SK-N-MC (cell line): ENCODE measurements at regions not wholly inside any gene's neighbourhood (a gene's known extent, or its start where the extent isn't known, plus 50 kb on each side); places are given as distances from the start of the nearest gene placed in this dataset.

Experiments used
- DNase-seq: peaks from one replicate; pipeline ENCODE4 v3.0.0-alpha.2; 2011; ENCODE audit warnings: low read depth, low spot score
- H3K27ac ChIP-seq: fragments of 200-600 bp; sonication (generic); 2 replicates; pipeline ENCODE4 v1.5.1; 2016; ENCODE audit warnings: mixed run types
- H3K36me3 ChIP-seq: fragments of 200-600 bp; sonication (generic); 2 replicates; pipeline ENCODE4 v1.6.1; 2017; ENCODE audit warnings: antibody characterized with exemption, low read length, mixed read lengths; ENCODE audit not compliant: insufficient read depth
- H3K4me3 ChIP-seq: fragments of 200-600 bp; sonication (generic); 2 replicates; pipeline ENCODE4 v1.5.1; 2016
- H3K9ac ChIP-seq: fragments of 200-600 bp; sonication (generic); 2 replicates; pipeline ENCODE4 v1.8.0; 2017; ENCODE audit warnings: mixed run types, mixed read lengths; ENCODE audit not compliant: insufficient read length
- H3K9me3 ChIP-seq: fragments of 200-600 bp; sonication (generic); 2 replicates; pipeline ENCODE4 v1.6.1; 2017; ENCODE audit warnings: low read depth, mild to moderate bottlenecking, antibody characterized with exemption, low read length, moderate library complexity, mixed read lengths
- EZH2 ChIP-seq: fragments of 200-600 bp; sonication (generic); IDR thresholded peaks from one replicate; pipeline ENCODE4 v1.6.1; 2017; ENCODE audit warnings: antibody characterized with exemption
- FOXP2 ChIP-seq: optimal IDR thresholded peaks from 2 replicates; pipeline ENCODE3; 2011; ENCODE audit warnings: mild to moderate bottlenecking, moderate library complexity; ENCODE audit not compliant: insufficient read depth; ENCODE audit errors: extremely low read length, control extremely low read depth
- POLR2AphosphoS5 ChIP-seq: IDR thresholded peaks from 2 replicates; pipeline ENCODE4 v1.6.1; 2012; ENCODE audit warnings: mild to moderate bottlenecking, low read depth, low read length, borderline replicate concordance

- Histone ChIP-seq H3K4me3 (no peak overlapping the region), H3K36me3 (no peaks in the 10 kb centered on the region), H3K27ac (no peak overlapping the region), H3K9ac (no peak overlapping the region), H3K9me3 (no peaks in the 10 kb centered on the region)
- TF ChIP-seq FOXP2 (no peak), POLR2AphosphoS5 (no peak), EZH2 (no peak)
- DNase-seq, result no peak
Observed at GRCh38 chr6:14645221-14645620, 527.6 kb downstream of the CD83 start.

- Histone ChIP-seq H3K9me3 (no peaks in the 10 kb centered on the region), H3K9ac (no peak overlapping the region), H3K36me3 (no peaks in the 10 kb centered on the region), H3K4me3 (no peak overlapping the region), H3K27ac (no peak overlapping the region)
- DNase-seq, result no peak
- TF ChIP-seq EZH2 (no peak), FOXP2 (no peak), POLR2AphosphoS5 (no peak)
Observed at GRCh38 chr6:14645841-14646240, 528.3 kb downstream of the CD83 start.

GRCh38 chr6:14646371-14646770 lies 528.8 kb downstream of the CD83 start:
- no peak overlapping the region for H3K27ac ChIP-seq
- TF ChIP-seq EZH2, result no peak
- no peak for TF ChIP-seq POLR2AphosphoS5
- TF ChIP-seq FOXP2, result no peak
- no peak for DNase-seq
- H3K4me3 ChIP-seq, result no peak overlapping the region
- H3K36me3 ChIP-seq, result no peaks in the 10 kb centered on the region
- no peaks in the 10 kb centered on the region for H3K9me3 ChIP-seq
- H3K9ac ChIP-seq, result no peak overlapping the region

- Histone ChIP-seq H3K36me3 (no peaks in the 10 kb centered on the region), H3K4me3 (no peak overlapping the region), H3K27ac (no peak overlapping the region), H3K9ac (no peak overlapping the region), H3K9me3 (no peaks in the 10 kb centered on the region)
- TF ChIP-seq FOXP2 (no peak), POLR2AphosphoS5 (no peak), EZH2 (no peak)
- no peak for DNase-seq
Observed at GRCh38 chr6:14647357-14647756, 529.8 kb downstream of the CD83 start.

GRCh38 chr6:14652536-14652935 lies 535.0 kb downstream of the CD83 start:
- no peak for DNase-seq
- Histone ChIP-seq H3K9ac (no peak overlapping the region), H3K36me3 (no peaks in the 10 kb centered on the region)

GRCh38 chr6:14655201-14656061 lies 537.9 kb downstream of the CD83 start:
- DNase-seq, result peak; percentile 70
- Histone ChIP-seq H3K9me3 (no peaks in the 10 kb centered on the region), H3K27ac (peak overlapping the region; percentile 98), H3K36me3 (no peaks in the 10 kb centered on the region), H3K9ac (peak overlapping the region; percentile 71), H3K4me3 (peak overlapping the region; percentile 74)
- TF ChIP-seq POLR2AphosphoS5 (peak; percentile 52; the same call in 1 of the 2 replicates), EZH2 (no peak)

More at GRCh38 chr6:14652536-14652935, 535.0 kb downstream of the CD83 start:
- no peaks in the 10 kb centered on the region for H3K9me3 ChIP-seq
- no peak overlapping the region for H3K4me3 ChIP-seq
- H3K27ac ChIP-seq, result no peak overlapping the region
- TF ChIP-seq POLR2AphosphoS5 (no peak), EZH2 (no peak), FOXP2 (no peak)

GRCh38 chr6:14656078-14656521 lies 538.5 kb downstream of the CD83 start:
- Histone ChIP-seq H3K27ac (peak overlapping the region; percentile 98), H3K4me3 (peak overlapping the region; percentile 74), H3K9me3 (no peaks in the 10 kb centered on the region), H3K9ac (peak overlapping the region; percentile 71), H3K36me3 (no peaks in the 10 kb centered on the region)
- no peak for DNase-seq
- TF ChIP-seq EZH2 (no peak), FOXP2 (no peak), POLR2AphosphoS5 (no peak)

GRCh38 chr6:14656649-14657048 lies 539.1 kb downstream of the CD83 start:
- Histone ChIP-seq H3K9me3 (no peaks in the 10 kb centered on the region), H3K27ac (peak overlapping the region; percentile 98), H3K9ac (peak overlapping the region; percentile 71), H3K4me3 (peak overlapping the region; percentile 74; the same call in 1 of the 2 replicates), H3K36me3 (no peaks in the 10 kb centered on the region)
- DNase-seq, result no peak
- TF ChIP-seq POLR2AphosphoS5, result no peak
- no peak for TF ChIP-seq EZH2
- no peak for TF ChIP-seq FOXP2

- H3K36me3 ChIP-seq, result no peaks in the 10 kb centered on the region
- no peaks in the 10 kb centered on the region for H3K9me3 ChIP-seq
- H3K4me3 ChIP-seq, result no peak overlapping the region
- no peak overlapping the region for H3K27ac ChIP-seq
- DNase-seq, result no peak
- TF ChIP-seq POLR2AphosphoS5 (no peak), EZH2 (no peak), FOXP2 (no peak)
- H3K9ac ChIP-seq, result no peak overlapping the region
Observed at GRCh38 chr6:14658030-14658429, 540.5 kb downstream of the CD83 start.
